GM19395 (cell line): ENCODE measurements at regions not wholly inside any gene's neighbourhood (a gene's known extent, or its start where the extent isn't known, plus 50 kb on each side); places are given as distances from the start of the nearest gene placed in this dataset.

ENCODE experiments used
- ATAC-seq: cut with Tn5 transposase; IDR thresholded peaks from one replicate; pipeline ENCODE4 v1.9.1; 2021; ENCODE audit warnings: mild to moderate bottlenecking, moderate library complexity; ENCODE audit not compliant: unreplicated experiment

DNA sequence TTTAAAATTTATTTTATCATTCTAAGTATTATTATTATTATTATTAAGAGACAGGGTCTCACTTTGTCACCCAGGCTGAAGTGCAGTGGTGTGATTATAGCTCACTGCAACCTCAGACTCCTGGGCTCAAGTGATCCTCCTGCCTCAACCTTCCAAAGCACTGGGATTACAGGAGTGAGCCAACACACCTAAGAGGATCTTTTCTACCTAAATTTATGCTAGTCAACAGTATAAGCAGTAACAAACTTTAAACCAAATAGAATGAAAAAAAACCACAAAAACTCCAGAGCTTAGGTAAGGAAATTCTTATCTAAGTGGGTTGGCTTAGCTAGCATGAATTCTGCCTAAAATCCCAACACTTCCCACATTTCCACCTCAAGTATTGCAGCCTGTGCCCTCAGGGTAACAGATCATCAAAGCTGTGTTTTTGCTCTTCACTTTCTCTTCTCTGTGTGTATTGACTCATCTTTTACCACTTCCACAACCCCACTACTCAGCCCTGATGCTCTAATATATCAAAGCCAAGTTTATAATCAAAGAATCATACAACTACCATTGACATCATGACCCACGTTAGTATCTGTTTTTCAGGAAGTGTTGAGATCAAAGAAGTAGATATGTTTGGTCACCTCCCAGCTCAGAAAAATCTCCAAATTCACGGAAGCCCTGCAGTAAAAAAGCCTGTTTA is 93.7 kb upstream of the SPON1 start:
- ATAC-seq = no peak

- ATAC-seq = no peak
Observed at GRCh38 chr11:13869398-13869886, 93.1 kb upstream of the SPON1 start.

GRCh38 chr11:13874597-13874996 is 87.9 kb upstream of the SPON1 start:
- ATAC-seq = no peak

DNA sequence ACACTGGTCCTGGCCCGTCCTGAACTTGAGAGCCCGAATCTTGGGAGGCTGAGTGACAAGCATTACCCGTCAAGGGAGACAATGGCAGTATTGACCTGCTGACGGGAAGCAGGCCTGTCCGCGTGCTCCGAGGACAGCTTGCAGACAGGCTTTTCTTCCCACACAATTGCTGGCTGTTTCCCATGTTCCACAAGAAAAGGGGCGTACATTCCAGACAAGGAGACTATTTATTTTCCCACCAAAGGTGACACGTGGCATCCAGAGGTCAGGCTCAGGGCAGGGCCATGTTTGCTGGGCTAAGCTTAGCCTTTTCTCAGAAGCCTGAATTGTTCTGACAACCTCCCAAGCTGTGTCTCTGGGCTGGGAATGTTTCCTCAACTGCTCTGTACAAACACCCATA is 86.9 kb upstream of the SPON1 start:
- ATAC-seq = no peak

DNA sequence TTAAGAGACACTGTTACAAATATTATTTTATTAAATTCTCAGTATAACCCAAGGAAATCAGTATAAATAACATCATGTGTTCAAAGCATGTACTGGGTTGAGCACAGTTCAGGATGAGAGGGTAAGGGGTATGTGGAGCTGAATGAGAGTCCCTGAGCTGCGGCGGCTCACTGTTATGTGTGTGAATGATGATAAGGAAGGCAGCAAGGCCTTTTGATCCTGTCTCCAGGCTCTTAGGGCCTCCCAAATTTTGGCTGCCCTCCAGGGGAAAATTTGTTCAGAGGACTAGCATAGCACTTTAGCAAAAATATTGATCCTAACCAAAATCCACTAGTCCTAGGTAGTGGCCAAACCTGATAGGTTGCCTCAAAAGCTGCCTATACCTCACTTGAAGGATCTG is 86.1 kb upstream of the SPON1 start:
- no peak for ATAC-seq

GRCh38 chr11:13878077-13878476 is 84.4 kb upstream of the SPON1 start:
- ATAC-seq = no peak

GRCh38 chr11:13880634-13881033 is 81.9 kb upstream of the SPON1 start:
- ATAC-seq = no peak

GRCh38 chr11:13881226-13881905 is 81.2 kb upstream of the SPON1 start:
- no peak for ATAC-seq

GRCh38 chr11:13883042-13883441 is 79.5 kb upstream of the SPON1 start:
- ATAC-seq = peak; percentile 80

DNA sequence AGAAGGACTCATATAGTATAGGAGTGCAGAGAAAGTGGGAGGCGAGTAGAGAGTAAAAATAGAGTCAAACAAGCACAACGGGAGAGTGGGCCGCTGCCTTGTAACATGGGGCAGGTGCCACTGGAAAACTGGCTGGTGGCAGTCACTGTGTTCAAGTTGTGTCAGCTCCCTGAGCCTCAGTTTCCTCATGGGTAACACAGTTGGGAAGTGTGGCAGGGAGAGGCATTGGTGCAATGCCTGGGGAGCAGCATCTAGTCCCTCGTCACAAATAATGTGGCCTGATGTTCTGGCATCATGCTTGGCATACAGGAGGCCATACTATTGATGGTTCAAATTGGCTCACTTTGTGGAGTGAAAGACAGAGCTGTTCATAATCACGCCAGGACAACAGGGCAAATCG is 78.9 kb upstream of the SPON1 start:
- no peak for ATAC-seq

GRCh38 chr11:13884158-13884799 is 78.2 kb upstream of the SPON1 start:
- no peak for ATAC-seq

DNA sequence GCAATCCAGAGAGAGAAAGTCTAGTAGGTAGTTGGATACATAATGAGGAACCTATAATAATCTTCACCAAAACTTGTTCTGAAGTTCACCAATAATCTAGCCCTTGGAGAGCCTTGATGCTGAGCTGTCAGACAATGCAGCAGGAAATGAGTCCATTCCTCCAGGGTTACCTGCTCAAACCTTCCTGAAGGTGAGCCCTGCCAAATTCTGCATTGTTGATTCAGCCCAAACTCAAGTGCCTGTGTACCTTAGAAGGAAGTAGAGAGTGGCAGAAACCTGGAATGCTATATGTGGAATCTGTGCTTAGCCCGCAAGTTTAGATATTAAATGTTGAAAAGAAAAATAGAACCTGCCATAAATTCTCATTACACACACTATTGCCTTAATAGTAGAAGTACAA is 77.4 kb upstream of the SPON1 start:
- no peak for ATAC-seq

DNA sequence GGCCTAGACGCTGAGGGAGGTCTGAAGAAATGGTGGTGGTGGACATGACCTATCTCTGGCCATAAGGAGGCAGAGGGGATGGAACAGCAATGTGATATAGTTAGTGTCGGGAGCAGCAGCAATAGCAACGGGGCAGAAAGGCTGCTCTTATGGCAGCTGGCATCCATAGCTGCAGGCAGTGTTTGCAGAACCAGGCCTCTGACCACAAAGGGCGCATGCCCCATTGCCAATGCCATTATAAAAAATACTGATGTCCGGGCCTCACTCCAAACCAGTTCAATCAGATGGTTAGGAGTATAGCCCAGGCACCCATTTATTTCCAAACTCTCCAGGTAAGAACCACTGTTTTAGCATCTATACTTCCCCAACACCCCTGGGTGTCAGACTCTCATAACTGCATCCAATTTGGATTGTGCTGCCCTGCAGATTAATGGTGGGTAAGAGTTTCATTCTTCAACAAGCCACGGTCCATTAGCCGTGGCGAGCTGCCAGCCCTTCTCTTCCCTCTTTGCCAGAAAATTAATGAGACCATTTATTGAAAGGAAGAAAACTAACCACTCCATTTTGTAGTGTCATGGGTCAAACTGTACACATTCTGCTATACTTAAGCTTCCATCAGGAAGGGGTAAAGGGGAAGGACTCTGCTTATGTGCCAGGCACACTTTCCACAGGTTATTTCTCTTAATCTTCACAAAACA is 72.8 kb upstream of the SPON1 start:
- no peak for ATAC-seq

DNA sequence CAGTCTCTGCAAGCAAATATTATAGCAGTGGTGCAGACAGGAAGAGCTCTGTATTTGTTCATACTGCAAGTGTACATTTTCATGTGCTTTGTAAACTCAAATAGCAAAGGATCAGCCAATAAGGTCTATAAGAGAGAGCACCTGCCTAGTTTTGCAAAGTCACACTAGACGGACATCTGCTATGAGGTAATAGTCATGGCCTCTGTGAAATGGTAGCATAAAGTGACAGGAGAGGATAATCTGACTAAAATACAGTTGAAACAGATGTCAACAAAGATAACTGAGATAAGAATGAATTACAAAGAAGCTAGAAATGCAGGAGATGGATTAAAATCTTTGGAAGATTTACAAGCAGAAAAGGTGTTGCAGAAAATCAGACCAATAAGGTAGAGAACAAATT is 70.6 kb upstream of the SPON1 start:
- ATAC-seq = no peak

DNA sequence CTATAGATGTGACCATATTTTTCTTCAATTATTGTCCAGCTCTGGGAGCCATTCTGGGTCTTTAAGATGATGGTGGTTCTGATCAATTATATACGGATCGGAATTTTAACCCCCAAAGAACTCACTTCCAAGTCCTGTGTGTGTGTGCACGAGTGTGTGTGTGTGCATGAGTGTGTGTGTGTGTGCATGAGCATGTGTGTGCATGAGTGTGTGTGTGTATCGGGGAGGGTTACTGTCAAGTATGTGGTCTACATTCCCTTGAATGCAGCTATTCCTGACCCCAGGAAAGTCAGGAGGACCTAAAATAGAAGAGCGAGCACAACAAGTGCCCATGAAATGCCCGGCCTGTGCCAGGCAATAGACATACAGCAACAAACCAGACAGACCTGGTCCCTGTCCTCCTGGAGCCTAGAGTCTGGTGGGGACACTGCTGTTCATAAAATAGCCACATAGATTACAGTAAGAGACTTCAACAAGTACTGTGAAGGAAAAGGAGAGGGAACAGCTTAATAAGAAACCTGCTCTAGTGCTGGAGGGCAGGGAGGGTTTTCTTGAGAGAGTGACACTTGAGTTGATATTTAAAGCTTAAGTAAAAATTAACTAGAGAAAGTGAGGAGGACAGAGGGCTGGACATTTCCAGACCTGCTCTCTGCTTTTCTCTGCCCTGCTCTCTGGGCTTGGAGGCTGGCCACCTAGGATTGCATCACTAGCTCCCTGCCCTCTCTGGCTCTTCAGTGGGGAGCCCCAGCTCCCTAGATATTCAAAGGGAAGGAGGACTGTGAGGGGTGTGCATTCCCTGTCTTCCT is 66.1 kb upstream of the SPON1 start:
- ATAC-seq = no peak

GRCh38 chr11:13896981-13897353 is 65.6 kb upstream of the SPON1 start:
- ATAC-seq = no peak

GRCh38 chr11:13897646-13898276 is 64.8 kb upstream of the SPON1 start:
- ATAC-seq = no peak

DNA sequence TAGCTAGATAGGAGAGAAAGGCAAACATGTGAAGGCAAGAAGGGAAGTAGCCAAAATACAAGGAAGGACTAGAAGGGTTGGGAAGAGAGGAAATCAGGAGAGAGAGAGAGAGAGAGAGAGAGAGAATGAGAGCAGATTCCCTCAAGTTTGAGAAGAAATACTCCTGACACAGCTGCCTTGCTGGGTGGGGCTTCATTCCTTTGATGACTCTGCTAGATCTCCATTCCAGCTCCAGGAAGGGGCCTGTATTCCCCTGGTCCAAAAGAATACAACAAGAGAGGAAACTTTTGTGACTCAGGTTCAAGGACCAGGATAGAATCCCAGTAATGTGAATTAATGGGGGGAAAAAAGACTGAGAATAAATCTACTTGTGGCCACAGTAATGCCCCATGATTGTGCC is 62.9 kb upstream of the SPON1 start:
- no peak for ATAC-seq

GRCh38 chr11:13902523-13902922 is 60.0 kb upstream of the SPON1 start:
- no peak for ATAC-seq

DNA sequence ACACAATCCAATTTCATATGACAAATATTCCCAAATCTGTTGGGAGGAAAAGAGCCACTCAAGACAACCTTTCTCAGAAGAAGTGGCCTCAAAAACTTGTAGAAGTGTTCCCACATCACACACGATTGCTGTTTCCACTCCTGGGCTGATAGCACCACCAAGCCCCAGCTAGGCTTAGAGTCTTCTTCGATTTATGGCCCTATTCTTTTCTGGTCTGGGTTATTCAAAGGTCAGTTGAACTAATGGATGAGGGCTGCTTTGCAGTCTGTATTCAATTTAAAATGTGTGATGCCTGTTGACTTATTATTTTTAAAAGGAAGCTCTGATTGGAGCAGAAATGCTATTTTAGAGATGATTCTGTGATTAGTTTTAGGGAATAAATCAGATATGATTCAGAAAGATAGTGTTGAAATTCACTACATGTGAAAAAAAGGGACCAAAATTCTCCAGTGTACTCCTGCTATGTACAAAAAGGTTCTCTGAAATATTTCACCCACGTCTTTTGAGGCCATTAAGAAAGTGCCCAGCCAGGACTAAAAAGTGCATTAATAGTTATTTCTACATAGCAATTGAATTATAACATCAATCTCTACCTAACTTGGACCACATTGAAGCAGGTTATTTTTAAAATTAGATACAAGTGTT is 57.3 kb upstream of the SPON1 start:
- no peak for ATAC-seq
